Tibial artery (tissue), 4 donors: ENCODE measurements at regions not wholly inside any gene's neighbourhood (a gene's known extent, or its start where the extent isn't known, plus 50 kb on each side); places are given as distances from the start of the nearest gene placed in this dataset.

Experiments
- DNase-seq, 2 donors: peaks; one replicate each; pipeline ENCODE4 v3.0.0-alpha.2; 2019
- H3K27ac ChIP-seq, 2 donors: fragments of 200-600 bp; sonication (generic) in 1 of 2; 1 replicate in 1 of 2; 2 replicates in 1 of 2; pipeline ENCODE4 v1.5.1; 2018 to 2019; ENCODE audit warnings: mild to moderate bottlenecking in 1 of 2
- H3K27me3 ChIP-seq, 2 donors: fragments of 200-600 bp; sonication (generic) in 1 of 2; one replicate each; pipeline versions ENCODE4 v1.5.1 to v1.6.0; 2016 to 2019
- H3K36me3 ChIP-seq, 3 donors: fragments of 200-600 bp; sonication (generic) in 2 of 3; one replicate each; pipeline ENCODE4 v1.5.1; 2016 to 2019; ENCODE audit warnings: mild to moderate bottlenecking in 2 of 3
- H3K4me1 ChIP-seq, 4 donors: fragments of 200-600 bp; sonication (generic) in 2 of 4; 1 replicate in 3 of 4; 2 replicates in 1 of 4; pipeline ENCODE4 v1.5.1; 2016 to 2019
- H3K4me3 ChIP-seq, 2 donors: fragments of 200-600 bp; sonication (generic) in 1 of 2; 1 replicate in 1 of 2; 2 replicates in 1 of 2; pipeline ENCODE4 v1.5.1; 2018 to 2019; ENCODE audit warnings: mild to moderate bottlenecking in 2 of 2
- H3K9me3 ChIP-seq, 3 donors: fragments of 200-600 bp; sonication (generic) in 1 of 3; one replicate each; pipeline ENCODE4 v1.5.1; 2016 to 2019
- CTCF ChIP-seq, 2 experiments: fragments of 200-600 bp in 1 of 2; fragments of 450-650 bp in 1 of 2; IDR thresholded peaks; one replicate each; pipeline ENCODE4 v1.5.1; 2017 to 2019; ENCODE audit warnings: antibody characterized with exemption in 2 of 2, mild to moderate bottlenecking in 1 of 2, moderate library complexity in 1 of 2
- intact Hi-C: fragments of 100-400 bp; cut with DNase I; formaldehyde crosslinking; loops from one replicate; pipeline ENCODE4 v1.15.0; 2023; ENCODE audit warnings: low total_unique reads

- Histone ChIP-seq H3K9me3 (no peaks in the 10 kb centered on the region), H3K4me3 (no peak overlapping the region), H3K27me3 (no peaks in the 10 kb centered on the region), H3K4me1 (no peaks in the 10 kb centered on the region), H3K27ac (no peak overlapping the region), H3K36me3 (no peaks in the 10 kb centered on the region)
- TF ChIP-seq CTCF (IDR thresholded peaks at IDR 0.05): no peak
- intact Hi-C loops: no loop called here
- DNase-seq: no peak
These were observed 2451.0 kb downstream of the TP53TG3F start for GRCh38 chr16:35910409-35910808.

DNA sequence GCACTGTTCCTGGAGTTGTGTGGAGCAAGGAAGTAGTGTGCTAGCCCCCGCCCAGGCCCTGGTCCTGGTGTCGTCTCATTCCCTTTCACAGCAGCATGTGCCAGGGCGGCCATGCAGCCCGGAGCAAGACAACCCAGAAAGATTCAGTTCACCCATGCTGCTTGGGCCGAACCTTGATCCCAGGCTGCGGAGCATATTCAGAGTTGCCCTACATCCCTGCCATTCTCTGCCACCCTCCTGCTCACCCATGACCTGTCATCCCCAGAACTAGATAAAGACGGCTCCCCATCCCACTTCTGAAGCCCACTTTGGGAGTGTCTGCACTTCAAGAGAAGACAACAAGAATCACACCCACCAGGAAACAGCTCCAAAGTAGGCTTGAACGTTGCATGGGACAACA lies 2452.5 kb downstream of the TP53TG3F start:
- no peaks in the 10 kb centered on the region for H3K27me3 ChIP-seq
- no peak for TF ChIP-seq CTCF (IDR thresholded peaks at IDR 0.05)
- H3K4me1 ChIP-seq: no peaks in the 10 kb centered on the region
- no peak overlapping the region for H3K4me3 ChIP-seq
- DNase-seq: no peak
- no peak overlapping the region for H3K27ac ChIP-seq
- H3K36me3 ChIP-seq: no peaks in the 10 kb centered on the region
- intact Hi-C loops: no loop called here
- H3K9me3 ChIP-seq: no peaks in the 10 kb centered on the region

DNA sequence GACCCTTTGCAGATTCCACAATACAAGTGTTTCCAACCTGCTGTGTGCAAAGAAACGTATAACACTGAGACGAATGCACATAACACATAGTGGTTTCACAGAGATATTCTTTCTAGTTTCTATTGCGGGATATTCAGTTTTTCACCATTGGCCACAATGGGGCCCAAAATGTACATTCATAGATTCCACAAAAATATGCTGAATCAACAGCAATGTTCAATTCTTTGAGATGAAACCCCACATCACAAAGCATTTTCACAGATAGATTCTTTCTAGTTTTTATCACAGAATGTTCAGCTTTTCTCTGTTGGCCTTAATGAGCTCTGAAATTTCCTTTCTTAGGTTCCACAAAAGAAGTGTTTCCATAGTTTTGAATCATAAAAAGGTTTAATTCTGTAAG lies 2472.3 kb downstream of the TP53TG3F start:
- no peak for TF ChIP-seq CTCF (IDR thresholded peaks at IDR 0.05)

More for the DNA sequence above, 2472.3 kb downstream of the TP53TG3F start:
- no peaks in the 10 kb centered on the region for H3K36me3 ChIP-seq
- H3K27me3 ChIP-seq: no peaks in the 10 kb centered on the region
- H3K27ac ChIP-seq: no peak overlapping the region
- peaks cover 0 to 17% (median 4%) of the 10 kb centered on the region in 3 donors for H3K9me3 ChIP-seq
- no peak for DNase-seq
- no peak overlapping the region for H3K4me3 ChIP-seq
- H3K4me1 ChIP-seq: no peaks in the 10 kb centered on the region
- intact Hi-C loops: no loop called here
